HCT116 (cell line): ENCODE measurements at regions not wholly inside any gene's neighbourhood (a gene's known extent, or its start where the extent isn't known, plus 50 kb on each side); places are given as distances from the start of the nearest gene placed in this dataset.

ENCODE experiments used
- ATAC-seq: fragments of 200-7000 bp; cut with Tn5 transposase; 2 replicates; pipeline ENCODE4 v1.9.1; 2020; ENCODE audit warnings: mild to moderate bottlenecking, moderate library complexity
- BruUV-seq: library from RNA; stranded (reverse); fragments of 400-500 nt; replicated peaks from 2 replicates; lab custom pipeline; 2021; lab: Mats Ljungman, UMichigan
- CTCF ChIA-PET: fragments of 300-600 bp; sonication (Branson Sonifier 250); formaldehyde crosslinking; loops from one replicate; lab custom pipeline; 2021; ENCODE audit warnings: antibody characterized with exemption; lab: Charles Lee
- POLR2A ChIA-PET: fragments of 300-600, 350-600 bp; sonication (Branson Sonifier 250); formaldehyde crosslinking; loops from one replicate; lab custom pipeline; 2021; ENCODE audit warnings: antibody characterized with exemption; lab: Charles Lee
- RAD21 ChIA-PET, 2 experiments: fragments of 300-600 bp; sonication (Branson Sonifier 250); formaldehyde crosslinking; loops; one replicate each; lab custom pipeline; 2023; ENCODE audit warnings: low total read pairs in 2 of 2; ENCODE audit not compliant: uncharacterized antibody in 2 of 2, unreplicated experiment in 2 of 2, low non-redundant PET in 1 of 2; lab: Charles Lee
- DNase-seq: peaks from one replicate; pipeline ENCODE4 v3.0.0-alpha.2; 2010; ENCODE audit warnings: low read depth, low spot score
- H2AFZ ChIP-seq: fragments of 200-600 bp; shearing (Covaris generic), sonication (generic); 2 replicates; pipeline ENCODE4 v1.6.1; 2017; ENCODE audit warnings: low read depth, mixed run types, mixed read lengths, antibody characterized with exemption, low read length; ENCODE audit not compliant: poor library complexity, severe bottlenecking
- H3K27ac ChIP-seq: 2 replicates; pipeline ENCODE4 v1.5.1; 2012; ENCODE audit warnings: low read depth, low read length
- H3K27me3 ChIP-seq: fragments of 200-600 bp; sonication (generic); 2 replicates; pipeline ENCODE4 v1.6.1; 2016; ENCODE audit warnings: mixed run types, low read length, mixed read lengths; ENCODE audit not compliant: insufficient read depth
- H3K36me3 ChIP-seq, 2 experiments: fragments of 200-500 bp in 1 of 2; fragments of 200-600 bp in 1 of 2; sonication (Bioruptor generic) in 1 of 2; sonication (generic) in 1 of 2; 2 replicates each; pipeline versions ENCODE4 v1.5.1 to v1.6.1; 2014 to 2016; ENCODE audit warnings: low read length in 2 of 2, inconsistent platforms in 1 of 2, mixed read lengths in 1 of 2, mixed run types in 1 of 2; ENCODE audit not compliant: insufficient read depth in 2 of 2, control insufficient read depth in 1 of 2
- H3K4me1 ChIP-seq, 2 experiments: fragments of 200-600 bp in 1 of 2; sonication (generic) in 1 of 2; 2 replicates each; pipeline versions ENCODE4 v1.5.1 to v1.6.1; 2012 to 2017; ENCODE audit warnings: low read length in 2 of 2, inconsistent platforms in 1 of 2, mild to moderate bottlenecking in 1 of 2, mixed read lengths in 1 of 2, mixed run types in 1 of 2, moderate library complexity in 1 of 2; ENCODE audit not compliant: insufficient read depth in 2 of 2, control insufficient read depth in 1 of 2
- H3K4me2 ChIP-seq: fragments of 200-600 bp; sonication (generic); 2 replicates; pipeline ENCODE4 v1.6.1; 2017; ENCODE audit warnings: mixed run types, low read length, mixed read lengths
- H3K4me3 ChIP-seq, 2 experiments: fragments of 200-600 bp in 1 of 2; sonication (generic) in 1 of 2; replicated peaks in 1 of 2; 2 replicates each; pipeline ENCODE4 v1.5.1; 2011 to 2016; ENCODE audit warnings: low read length in 2 of 2, control low read depth in 1 of 2, low read depth in 1 of 2, mild to moderate bottlenecking in 1 of 2, mixed read lengths in 1 of 2, mixed run types in 1 of 2
- H3K79me2 ChIP-seq: fragments of 200-600 bp; sonication (generic); 2 replicates; pipeline ENCODE4 v1.6.1; 2017; ENCODE audit warnings: mild to moderate bottlenecking, mixed run types, low read length, moderate library complexity, mixed read lengths; ENCODE audit not compliant: insufficient read depth
- H3K9ac ChIP-seq: fragments of 200-600 bp; sonication (generic); 2 replicates; pipeline ENCODE4 v1.6.1; 2016; ENCODE audit warnings: low read length, mixed read lengths
- H3K9me2 ChIP-seq: fragments of 200-600 bp; sonication (generic), shearing (Covaris generic); 2 replicates; pipeline ENCODE4 v1.6.1; 2017; ENCODE audit warnings: mixed run types, mild to moderate bottlenecking, moderate library complexity; ENCODE audit not compliant: insufficient read depth
- H3K9me3 ChIP-seq, 2 experiments: fragments of 200-500 bp in 1 of 2; fragments of 200-600 bp in 1 of 2; sonication (Bioruptor generic) in 1 of 2; sonication (generic) in 1 of 2; 2 replicates each; pipeline ENCODE4 v1.6.1; 2014 to 2017; ENCODE audit warnings: low read length in 2 of 2, mixed read lengths in 2 of 2, inconsistent platforms in 1 of 2, low read depth in 1 of 2, mild to moderate bottlenecking in 1 of 2, mixed run types in 1 of 2, moderate library complexity in 1 of 2; ENCODE audit not compliant: control insufficient read depth in 1 of 2, insufficient read depth in 1 of 2
- H4K20me1 ChIP-seq: fragments of 200-600 bp; sonication (generic), shearing (Covaris generic); 2 replicates; pipeline ENCODE4 v1.6.1; 2017; ENCODE audit warnings: mixed run types, mild to moderate bottlenecking, moderate library complexity; ENCODE audit not compliant: insufficient read depth
- CBX3 ChIP-seq: IDR thresholded peaks from 2 replicates; pipeline ENCODE4 v1.6.1; 2012; ENCODE audit warnings: low read depth
- CEBPB ChIP-seq: IDR thresholded peaks from 2 replicates; pipeline ENCODE4 v1.6.1; 2012; ENCODE audit warnings: low read depth
- CTCF ChIP-seq, 3 experiments: fragments of 200-600 bp in 1 of 3; sonication (generic) in 1 of 3; IDR thresholded peaks in 2 of 3; conservative IDR thresholded peaks in 1 of 3; 2 replicates each; pipeline ENCODE4 v1.5.1; 2012 to 2017; ENCODE audit warnings: low read depth in 2 of 3, low read length in 2 of 3, antibody characterized with exemption in 1 of 3, borderline replicate concordance in 1 of 3, control low read depth in 1 of 3, mild to moderate bottlenecking in 1 of 3, mixed read lengths in 1 of 3, mixed run types in 1 of 3, moderate library complexity in 1 of 3; ENCODE audit not compliant: insufficient read depth in 1 of 3
- EGR1 ChIP-seq: IDR thresholded peaks from 2 replicates; pipeline ENCODE4 v1.6.1; 2012; ENCODE audit warnings: low read depth
- ELF1 ChIP-seq: IDR thresholded peaks from 2 replicates; pipeline ENCODE4 v1.6.1; 2012; ENCODE audit warnings: low read depth, borderline replicate concordance
- EZH2 ChIP-seq: fragments of 200-600 bp; sonication (generic); IDR thresholded peaks from 2 replicates; pipeline ENCODE4 v1.6.1; 2017; ENCODE audit warnings: antibody characterized with exemption, mixed run types
- FOSL1 ChIP-seq: IDR thresholded peaks from 2 replicates; pipeline ENCODE4 v1.6.1; 2012; ENCODE audit warnings: low read depth
- JUND ChIP-seq: IDR thresholded peaks from 2 replicates; pipeline ENCODE4 v1.6.1; 2012
- POLR2A ChIP-seq: IDR thresholded peaks from 2 replicates; pipeline ENCODE4 v1.7.0; 2011; ENCODE audit warnings: borderline replicate concordance; ENCODE audit not compliant: insufficient read depth, insufficient read length; ENCODE audit errors: extremely low read depth
- POLR2AphosphoS5 ChIP-seq: IDR thresholded peaks from 2 replicates; pipeline ENCODE4 v1.6.1; 2011; ENCODE audit warnings: mild to moderate bottlenecking, low read depth, low read length, moderate library complexity
- RAD21 ChIP-seq: IDR thresholded peaks from 2 replicates; pipeline ENCODE4 v1.6.1; 2012; ENCODE audit warnings: low read depth, mild to moderate bottlenecking
- SIN3A ChIP-seq: IDR thresholded peaks from 2 replicates; pipeline ENCODE4 v1.6.1; 2012; ENCODE audit warnings: low read depth
- SP1 ChIP-seq: IDR thresholded peaks from 2 replicates; pipeline ENCODE4 v1.6.1; 2012; ENCODE audit warnings: low read depth
- SRF ChIP-seq: IDR thresholded peaks from 2 replicates; pipeline ENCODE4 v1.6.1; 2012; ENCODE audit warnings: low read depth
- TCF7L2 ChIP-seq: IDR thresholded peaks from 2 replicates; pipeline ENCODE4 v1.7.0; 2011; ENCODE audit warnings: borderline replicate concordance, inconsistent platforms; ENCODE audit not compliant: insufficient read depth, insufficient read length; ENCODE audit errors: extremely low read depth
- ZFX ChIP-seq: fragments of 450-650 bp; IDR thresholded peaks from 2 replicates; pipeline ENCODE4 v1.6.1; 2017
- ZNF274 ChIP-seq: fragments of 200-500 bp; sonication (Bioruptor generic); IDR thresholded peaks from 2 replicates; pipeline ENCODE4 v1.6.1; 2014; ENCODE audit warnings: mild to moderate bottlenecking, low read depth, low read length, inconsistent platforms
- intact Hi-C: fragments of 100-400 bp; cut with micrococcal nuclease; formaldehyde crosslinking; loops from 2 replicates; pipeline ENCODE4 v1.10.0; 2022
- TF ChIP-seq, protein P1 (sequence below): IDR thresholded peaks from 2 replicates; pipeline ENCODE4 v1.6.1; 2012; ENCODE audit warnings: low read depth
- TF ChIP-seq, protein P2 (sequence below): IDR thresholded peaks from 2 replicates; pipeline ENCODE4 v1.6.1; 2012

- TF ChIP-seq, protein P1, sequence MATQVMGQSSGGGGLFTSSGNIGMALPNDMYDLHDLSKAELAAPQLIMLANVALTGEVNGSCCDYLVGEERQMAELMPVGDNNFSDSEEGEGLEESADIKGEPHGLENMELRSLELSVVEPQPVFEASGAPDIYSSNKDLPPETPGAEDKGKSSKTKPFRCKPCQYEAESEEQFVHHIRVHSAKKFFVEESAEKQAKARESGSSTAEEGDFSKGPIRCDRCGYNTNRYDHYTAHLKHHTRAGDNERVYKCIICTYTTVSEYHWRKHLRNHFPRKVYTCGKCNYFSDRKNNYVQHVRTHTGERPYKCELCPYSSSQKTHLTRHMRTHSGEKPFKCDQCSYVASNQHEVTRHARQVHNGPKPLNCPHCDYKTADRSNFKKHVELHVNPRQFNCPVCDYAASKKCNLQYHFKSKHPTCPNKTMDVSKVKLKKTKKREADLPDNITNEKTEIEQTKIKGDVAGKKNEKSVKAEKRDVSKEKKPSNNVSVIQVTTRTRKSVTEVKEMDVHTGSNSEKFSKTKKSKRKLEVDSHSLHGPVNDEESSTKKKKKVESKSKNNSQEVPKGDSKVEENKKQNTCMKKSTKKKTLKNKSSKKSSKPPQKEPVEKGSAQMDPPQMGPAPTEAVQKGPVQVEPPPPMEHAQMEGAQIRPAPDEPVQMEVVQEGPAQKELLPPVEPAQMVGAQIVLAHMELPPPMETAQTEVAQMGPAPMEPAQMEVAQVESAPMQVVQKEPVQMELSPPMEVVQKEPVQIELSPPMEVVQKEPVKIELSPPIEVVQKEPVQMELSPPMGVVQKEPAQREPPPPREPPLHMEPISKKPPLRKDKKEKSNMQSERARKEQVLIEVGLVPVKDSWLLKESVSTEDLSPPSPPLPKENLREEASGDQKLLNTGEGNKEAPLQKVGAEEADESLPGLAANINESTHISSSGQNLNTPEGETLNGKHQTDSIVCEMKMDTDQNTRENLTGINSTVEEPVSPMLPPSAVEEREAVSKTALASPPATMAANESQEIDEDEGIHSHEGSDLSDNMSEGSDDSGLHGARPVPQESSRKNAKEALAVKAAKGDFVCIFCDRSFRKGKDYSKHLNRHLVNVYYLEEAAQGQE, result no peak
- TF ChIP-seq ZNF274 (no peak), POLR2AphosphoS5 (no peak), CBX3 (no peak), EGR1 (no peak), SP1 (no peak), EZH2 (no peak), SIN3A (no peak), ZFX (no peak), FOSL1 (no peak), CEBPB (no peak), JUND (no peak), SRF (no peak), ELF1 (no peak), CTCF (IDR thresholded peaks at IDR 0.05 in 2 of 3, conservative IDR thresholded peaks at IDR 0.05 in 1 of 3; ENCODE audit: borderline replicate concordance in 1 of 3, insufficient read depth in 1 of 3, low read depth in 2 of 3, low read length in 2 of 3) (no peak), POLR2A (no peak), TCF7L2 (no peak), RAD21 (no peak)
- TF ChIP-seq, protein P2, sequence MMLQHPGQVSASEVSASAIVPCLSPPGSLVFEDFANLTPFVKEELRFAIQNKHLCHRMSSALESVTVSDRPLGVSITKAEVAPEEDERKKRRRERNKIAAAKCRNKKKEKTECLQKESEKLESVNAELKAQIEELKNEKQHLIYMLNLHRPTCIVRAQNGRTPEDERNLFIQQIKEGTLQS, result no peak
- TF ChIP-seq, all 23 proteins: peak for 0
- RAD21 ChIA-PET, result no interaction called here
- H3K9ac ChIP-seq, result no peak overlapping the region
- H3K4me3 ChIP-seq, result no peak overlapping the region
- CTCF ChIA-PET, result no interaction called here
- H3K4me2 ChIP-seq, result no peak overlapping the region
- ATAC-seq (no peak), DNase-seq (no peak)
- no peak overlapping the region for H2AFZ ChIP-seq
- POLR2A ChIA-PET, result no interaction called here
- H3K9me3 ChIP-seq, result no peaks in the 10 kb centered on the region
- no peaks in the 10 kb centered on the region for H3K4me1 ChIP-seq
- intact Hi-C loops, result no loop called here
- no peak overlapping the region for H3K27ac ChIP-seq
- no peaks in the 10 kb centered on the region for H4K20me1 ChIP-seq
- H3K36me3 ChIP-seq, result no peaks in the 10 kb centered on the region
- BruUV-seq, result no TSS peak
- H3K27me3 ChIP-seq, result peaks cover 26% of the 10 kb centered on the region
- no peaks in the 10 kb centered on the region for H3K79me2 ChIP-seq
- no peaks in the 10 kb centered on the region for H3K9me2 ChIP-seq
These were observed 326.9 kb upstream of the TNP1 start for GRCh38 chr2:217186668-217187159.
